ENCODE measurements at regions not wholly inside any gene's neighbourhood (a gene's known extent, or its start where the extent isn't known, plus 50 kb on each side); places are given as distances from the start of the nearest gene placed in this dataset.

- TF ChIP-seq POLR2AphosphoS5 (IDR thresholded peaks at IDR 0.05; ENCODE audit: borderline replicate concordance, low read depth, low read length) (no peak), FOXP2 (optimal IDR thresholded peaks at IDR 0.05; ENCODE audit: control extremely low read depth, extremely low read length, insufficient read depth) (no peak), EZH2 (IDR thresholded peaks at IDR 0.05) (no peak)
- Histone ChIP-seq H3K4me3 (no peak overlapping the region), H3K9ac (ENCODE audit: insufficient read length) (no peak overlapping the region), H3K36me3 (ENCODE audit: insufficient read depth, low read length) (no peaks in the 10 kb centered on the region), H3K9me3 (ENCODE audit: low read depth, low read length) (no peaks in the 10 kb centered on the region), H3K27ac (no peak overlapping the region)
- no peak for DNase-seq (ENCODE audit: low read depth, low spot score)
Measured at GRCh38 chrX:17931855-17932254, 70.8 kb upstream of the RAI2 start.

GRCh38 chrX:17930850-17931249, 69.8 kb upstream of the RAI2 start:
- no peak overlapping the region for H3K4me3 ChIP-seq
- no peak for TF ChIP-seq POLR2AphosphoS5 (IDR thresholded peaks at IDR 0.05; ENCODE audit: borderline replicate concordance, low read depth, low read length)
- no peak for TF ChIP-seq EZH2 (IDR thresholded peaks at IDR 0.05)
- TF ChIP-seq FOXP2 (optimal IDR thresholded peaks at IDR 0.05; ENCODE audit: control extremely low read depth, extremely low read length, insufficient read depth): no peak
- no peaks in the 10 kb centered on the region for H3K9me3 ChIP-seq (ENCODE audit: low read depth, low read length)
- no peaks in the 10 kb centered on the region for H3K36me3 ChIP-seq (ENCODE audit: insufficient read depth, low read length)
- H3K27ac ChIP-seq: no peak overlapping the region
- H3K9ac ChIP-seq (ENCODE audit: insufficient read length): no peak overlapping the region
- DNase-seq (ENCODE audit: low read depth, low spot score): no peak

- Histone ChIP-seq H3K9ac (ENCODE audit: insufficient read length) (no peak overlapping the region), H3K4me3 (no peak overlapping the region), H3K9me3 (ENCODE audit: low read depth, low read length) (no peaks in the 10 kb centered on the region), H3K27ac (no peak overlapping the region), H3K36me3 (ENCODE audit: insufficient read depth, low read length) (no peaks in the 10 kb centered on the region)
- DNase-seq (ENCODE audit: low read depth, low spot score): no peak
- TF ChIP-seq POLR2AphosphoS5 (IDR thresholded peaks at IDR 0.05; ENCODE audit: borderline replicate concordance, low read depth, low read length) (no peak), FOXP2 (optimal IDR thresholded peaks at IDR 0.05; ENCODE audit: control extremely low read depth, extremely low read length, insufficient read depth) (no peak), EZH2 (IDR thresholded peaks at IDR 0.05) (no peak)
Measured at GRCh38 chrX:17923546-17923945, 62.4 kb upstream of the RAI2 start.

GRCh38 chrX:17922303-17922702, 61.2 kb upstream of the RAI2 start:
- Histone ChIP-seq H3K36me3 (ENCODE audit: insufficient read depth, low read length) (no peaks in the 10 kb centered on the region), H3K27ac (no peak overlapping the region), H3K9ac (ENCODE audit: insufficient read length) (no peak overlapping the region), H3K9me3 (ENCODE audit: low read depth, low read length) (no peaks in the 10 kb centered on the region), H3K4me3 (no peak overlapping the region)
- no peak for DNase-seq (ENCODE audit: low read depth, low spot score)
- TF ChIP-seq FOXP2 (optimal IDR thresholded peaks at IDR 0.05; ENCODE audit: control extremely low read depth, extremely low read length, insufficient read depth): no peak
- no peak for TF ChIP-seq EZH2 (IDR thresholded peaks at IDR 0.05)
- TF ChIP-seq POLR2AphosphoS5 (IDR thresholded peaks at IDR 0.05; ENCODE audit: borderline replicate concordance, low read depth, low read length): no peak

GRCh38 chrX:17919896-17920446, 58.9 kb upstream of the RAI2 start:
- TF ChIP-seq EZH2 (IDR thresholded peaks at IDR 0.05): no peak
- TF ChIP-seq FOXP2 (optimal IDR thresholded peaks at IDR 0.05; ENCODE audit: control extremely low read depth, extremely low read length, insufficient read depth): no peak
- TF ChIP-seq POLR2AphosphoS5 (IDR thresholded peaks at IDR 0.05; ENCODE audit: borderline replicate concordance, low read depth, low read length): no peak
- H3K9me3 ChIP-seq (ENCODE audit: low read depth, low read length): no peaks in the 10 kb centered on the region
- H3K4me3 ChIP-seq: no peak overlapping the region
- H3K9ac ChIP-seq (ENCODE audit: insufficient read length): no peak overlapping the region
- DNase-seq (ENCODE audit: low read depth, low spot score): no peak
- H3K27ac ChIP-seq: no peak overlapping the region
- H3K36me3 ChIP-seq (ENCODE audit: insufficient read depth, low read length): no peaks in the 10 kb centered on the region

GRCh38 chrX:17917945-17918577, 57.0 kb upstream of the RAI2 start:
- DNase-seq (ENCODE audit: low read depth, low spot score): no peak
- Histone ChIP-seq H3K9me3 (ENCODE audit: low read depth, low read length) (no peaks in the 10 kb centered on the region), H3K4me3 (no peak overlapping the region), H3K9ac (ENCODE audit: insufficient read length) (no peak overlapping the region), H3K36me3 (ENCODE audit: insufficient read depth, low read length) (no peaks in the 10 kb centered on the region), H3K27ac (no peak overlapping the region)
- TF ChIP-seq POLR2AphosphoS5 (IDR thresholded peaks at IDR 0.05; ENCODE audit: borderline replicate concordance, low read depth, low read length) (no peak), EZH2 (IDR thresholded peaks at IDR 0.05) (no peak), FOXP2 (optimal IDR thresholded peaks at IDR 0.05; ENCODE audit: control extremely low read depth, extremely low read length, insufficient read depth) (no peak)

- H3K27ac ChIP-seq: no peak overlapping the region
- no peak overlapping the region for H3K9ac ChIP-seq (ENCODE audit: insufficient read length)
- H3K36me3 ChIP-seq (ENCODE audit: insufficient read depth, low read length): no peaks in the 10 kb centered on the region
- no peak overlapping the region for H3K4me3 ChIP-seq
- TF ChIP-seq POLR2AphosphoS5 (IDR thresholded peaks at IDR 0.05; ENCODE audit: borderline replicate concordance, low read depth, low read length): no peak
- no peak for TF ChIP-seq FOXP2 (optimal IDR thresholded peaks at IDR 0.05; ENCODE audit: control extremely low read depth, extremely low read length, insufficient read depth)
- no peak for TF ChIP-seq EZH2 (IDR thresholded peaks at IDR 0.05)
- H3K9me3 ChIP-seq (ENCODE audit: low read depth, low read length): no peaks in the 10 kb centered on the region
- no peak for DNase-seq (ENCODE audit: low read depth, low spot score)
Measured at GRCh38 chrX:17913801-17914200, 52.7 kb upstream of the RAI2 start.
